ENCODE measurements at regions not wholly inside any gene's neighbourhood (a gene's known extent, or its start where the extent isn't known, plus 50 kb on each side); places are given as distances from the start of the nearest gene placed in this dataset.

DNA sequence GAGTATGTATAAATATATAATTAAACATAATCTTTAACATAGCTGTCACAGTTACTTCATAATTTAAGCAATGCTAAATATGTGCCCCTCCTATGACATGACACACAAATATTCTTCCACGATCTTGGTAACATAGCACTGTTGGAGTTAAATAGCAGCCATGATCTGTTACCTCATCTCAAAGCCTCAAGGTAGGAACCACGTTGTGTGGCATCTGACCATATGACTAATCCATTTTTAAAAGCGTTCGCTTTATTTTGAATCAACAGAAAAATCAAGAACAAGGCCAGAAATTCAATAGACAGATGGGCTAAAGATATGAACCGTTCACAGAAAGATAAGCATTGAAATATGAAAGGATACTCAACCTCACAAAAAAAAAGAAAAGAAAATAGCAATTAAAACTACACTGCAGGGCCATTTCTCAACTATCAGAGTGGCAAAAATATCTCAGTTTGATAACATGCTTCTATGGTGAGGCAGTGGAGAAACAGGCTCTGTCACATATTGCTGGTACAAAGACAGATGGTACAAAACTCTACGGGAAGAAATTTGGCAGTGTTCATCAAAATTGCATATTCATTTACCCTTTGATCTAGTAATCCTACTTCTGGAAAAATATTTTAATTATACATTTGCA is 105.9 kb downstream of the TMX3 start:
- TF ChIP-seq EZH2 (IDR thresholded peaks at IDR 0.05; ENCODE audit: insufficient read depth, poor library complexity, severe bottlenecking) (no peak), EZH2phosphoT487 (IDR thresholded peaks at IDR 0.05; ENCODE audit: insufficient read depth, low read depth) (no peak)

All from GM23248 (cell line).